ENCODE measurements at regions not wholly inside any gene's neighbourhood (a gene's known extent, or its start where the extent isn't known, plus 50 kb on each side); places are given as distances from the start of the nearest gene placed in this dataset.

DNA sequence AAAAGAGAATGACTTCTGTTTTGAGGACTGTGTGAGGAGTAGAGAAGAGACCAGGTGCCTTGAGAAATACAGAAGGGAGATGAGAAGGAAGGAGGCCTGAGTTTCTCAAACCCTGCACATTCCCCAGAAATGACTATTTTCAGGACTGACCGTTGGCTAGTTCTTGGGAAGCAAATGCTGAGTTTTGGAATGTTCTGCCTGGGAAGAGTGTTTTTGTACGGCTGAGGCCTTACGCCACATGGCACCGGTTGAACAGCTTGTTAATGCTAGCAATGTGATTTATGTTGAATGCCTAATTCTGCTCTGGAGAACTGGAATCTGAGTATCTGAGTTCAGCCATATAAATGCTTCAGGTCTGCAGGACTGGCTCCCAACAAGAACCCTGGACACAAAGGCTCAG is 152.7 kb upstream of the ADAMTS16 start:
- DNase-seq: no peak

DNA sequence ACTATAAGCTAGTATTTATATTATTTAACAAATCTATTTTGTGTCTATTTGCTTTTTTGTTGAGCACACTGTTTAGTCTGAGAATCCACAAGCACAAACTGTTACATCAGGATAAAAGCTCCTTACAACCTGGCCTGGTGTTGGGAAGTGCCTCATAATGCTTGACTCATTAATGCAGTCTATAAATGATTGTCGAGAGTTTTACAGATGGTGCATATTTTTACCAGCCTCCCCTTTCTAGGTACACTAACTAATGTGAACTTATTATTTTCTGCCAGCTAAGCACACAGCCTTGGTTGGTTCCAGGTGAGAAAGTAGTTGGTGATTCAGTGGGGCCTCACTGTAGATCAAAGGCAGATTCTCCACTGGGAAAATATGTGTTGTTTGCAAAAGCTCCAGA is 151.0 kb upstream of the ADAMTS16 start:
- no peak for DNase-seq

DNA sequence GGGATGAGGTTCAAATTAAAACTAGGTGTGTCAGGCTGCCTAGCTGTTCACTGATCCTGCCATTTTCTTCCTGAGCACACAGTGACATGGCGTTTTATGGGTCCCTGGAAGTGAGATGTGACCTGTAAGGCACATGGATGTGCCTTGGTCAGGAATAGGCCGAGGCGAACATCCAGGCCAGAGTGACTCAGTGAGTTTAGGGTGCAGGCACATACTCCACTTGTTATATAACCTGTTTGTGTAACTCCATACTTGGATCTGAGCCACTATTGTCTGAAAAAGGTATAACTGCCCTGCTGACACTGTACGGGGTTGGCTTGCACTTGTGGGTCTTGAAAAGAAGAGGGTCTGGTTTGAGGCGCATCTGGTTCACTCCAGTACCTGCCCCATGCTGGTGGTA is 150.1 kb upstream of the ADAMTS16 start:
- no peak for DNase-seq

- no peak for DNase-seq
Observed at GRCh38 chr5:4990462-4990861, 149.7 kb upstream of the ADAMTS16 start.

- DNase-seq: no peak
Observed at GRCh38 chr5:4991925-4992324, 148.2 kb upstream of the ADAMTS16 start.

DNA sequence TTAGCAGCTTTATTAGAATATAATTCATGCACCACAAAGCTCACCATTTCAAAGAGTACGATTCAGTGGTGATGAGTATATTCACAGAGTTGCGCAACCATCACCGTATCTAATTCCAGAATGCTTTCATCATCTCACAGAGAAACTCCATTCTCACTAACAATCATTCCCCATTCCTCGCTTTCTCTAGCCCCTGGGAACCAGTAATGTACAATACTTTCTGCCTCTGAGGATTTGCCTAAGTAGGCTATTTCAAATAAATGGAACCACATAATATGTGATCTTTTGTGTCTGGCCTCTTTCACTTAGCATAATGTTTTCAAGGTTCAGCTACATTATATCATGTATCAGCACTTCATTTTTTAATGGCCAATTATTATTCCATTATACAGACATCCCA is 145.1 kb upstream of the ADAMTS16 start:
- no peak for DNase-seq

DNA sequence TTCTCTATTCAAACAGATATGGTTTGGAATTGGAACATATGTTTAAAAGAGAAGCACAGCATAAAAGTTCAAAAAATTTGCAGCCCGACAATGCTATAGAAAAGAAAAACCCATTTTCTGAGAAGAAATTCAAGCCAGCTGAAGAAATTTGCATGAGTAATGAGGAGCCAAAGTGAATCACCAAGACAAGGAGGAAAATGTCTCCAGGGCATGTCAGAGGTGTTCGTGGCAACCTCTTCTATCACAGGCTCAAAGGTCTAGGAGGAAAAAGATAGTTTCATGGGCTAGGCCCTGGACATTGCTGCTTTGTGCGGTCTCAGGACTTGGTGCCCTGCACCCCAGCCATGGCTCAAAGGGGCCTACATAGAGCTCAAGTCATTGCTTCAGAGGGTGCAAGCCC is 134.8 kb upstream of the ADAMTS16 start:
- no peak for DNase-seq

GRCh38 chr5:5006548-5006947 is 133.6 kb upstream of the ADAMTS16 start:
- DNase-seq: no peak

DNA sequence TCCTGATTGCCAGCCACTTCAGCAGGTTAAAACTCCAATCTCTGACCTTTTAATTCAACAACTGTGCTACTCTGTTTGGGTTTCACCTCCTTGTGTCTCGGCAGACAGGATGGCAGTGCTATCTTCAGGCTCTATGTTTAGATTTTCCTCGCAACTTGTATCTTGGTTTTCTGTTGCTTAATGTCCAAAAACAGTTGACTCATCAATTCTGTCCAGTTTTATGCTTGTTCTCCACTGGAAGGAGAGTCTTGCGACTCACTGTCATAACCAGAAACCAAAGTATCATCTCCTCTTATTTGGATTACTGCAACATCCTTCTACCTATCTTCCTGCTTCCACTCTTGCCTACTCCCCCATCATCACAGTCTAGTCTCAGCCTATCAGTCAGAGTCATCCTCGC is 130.9 kb upstream of the ADAMTS16 start:
- no peak for DNase-seq

GRCh38 chr5:5011151-5011550 is 129.0 kb upstream of the ADAMTS16 start:
- no peak for DNase-seq

- no peak for DNase-seq
Observed at GRCh38 chr5:5014586-5015235, 125.4 kb upstream of the ADAMTS16 start.

- DNase-seq: no peak
Observed at GRCh38 chr5:5017827-5018577, 122.1 kb upstream of the ADAMTS16 start.

GRCh38 chr5:5018578-5018970 is 121.6 kb upstream of the ADAMTS16 start:
- no peak for DNase-seq

- no peak for DNase-seq
Observed at GRCh38 chr5:5021436-5021835, 118.7 kb upstream of the ADAMTS16 start.

DNA sequence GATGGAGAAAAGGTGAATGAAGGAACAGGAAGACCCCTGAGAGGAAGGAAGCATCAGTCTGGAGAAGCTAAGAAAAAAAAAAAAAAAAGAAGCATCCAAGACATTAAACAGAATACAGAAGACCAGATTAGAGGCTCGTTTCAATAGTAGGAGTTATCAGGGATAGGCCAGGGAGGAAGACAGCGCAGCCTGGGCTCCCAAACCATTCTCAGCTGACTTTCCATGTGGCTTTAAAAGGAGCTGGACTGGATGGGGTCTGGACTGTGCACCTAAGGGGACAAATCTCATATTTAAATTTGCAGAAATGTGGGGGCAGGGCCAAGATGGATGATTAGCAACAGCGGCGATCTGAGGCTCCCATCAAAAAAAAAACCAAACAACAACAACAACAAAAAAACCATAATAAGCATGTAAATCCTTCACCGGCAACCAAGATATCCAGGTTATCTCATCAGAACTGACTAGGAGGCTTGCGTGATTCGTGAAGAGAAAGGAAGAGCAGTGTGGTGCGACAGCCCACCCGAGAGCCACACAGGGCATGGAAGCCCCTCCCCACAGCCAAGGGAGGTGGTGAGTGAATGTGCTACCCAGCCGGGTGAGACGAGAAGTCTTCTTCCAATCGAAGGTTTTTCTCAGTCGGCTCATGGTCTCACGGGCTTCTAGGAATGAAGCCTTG is 114.9 kb upstream of the ADAMTS16 start:
- no peak for DNase-seq

- DNase-seq: no peak
Observed at GRCh38 chr5:5025774-5026408, 114.2 kb upstream of the ADAMTS16 start.

DNA sequence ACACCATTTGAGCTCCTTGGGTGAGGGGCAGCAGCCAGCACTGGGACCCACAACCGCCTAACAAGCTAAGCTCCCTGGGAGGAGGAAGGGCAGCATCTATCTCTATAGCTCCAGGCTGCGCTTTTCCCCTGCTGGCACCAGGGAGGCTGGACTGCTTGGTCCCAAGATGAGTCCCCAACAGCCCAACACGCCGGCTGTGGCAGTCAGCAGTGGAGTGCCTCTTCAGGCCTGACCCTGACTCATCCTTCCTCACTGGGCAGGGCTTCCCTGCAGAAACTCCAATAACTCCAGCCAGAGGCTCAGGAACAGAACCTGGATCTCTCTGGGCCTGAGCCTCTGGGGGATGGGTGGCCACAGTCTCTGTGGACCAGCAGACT is 113.7 kb upstream of the ADAMTS16 start:
- no peak for DNase-seq

DNA sequence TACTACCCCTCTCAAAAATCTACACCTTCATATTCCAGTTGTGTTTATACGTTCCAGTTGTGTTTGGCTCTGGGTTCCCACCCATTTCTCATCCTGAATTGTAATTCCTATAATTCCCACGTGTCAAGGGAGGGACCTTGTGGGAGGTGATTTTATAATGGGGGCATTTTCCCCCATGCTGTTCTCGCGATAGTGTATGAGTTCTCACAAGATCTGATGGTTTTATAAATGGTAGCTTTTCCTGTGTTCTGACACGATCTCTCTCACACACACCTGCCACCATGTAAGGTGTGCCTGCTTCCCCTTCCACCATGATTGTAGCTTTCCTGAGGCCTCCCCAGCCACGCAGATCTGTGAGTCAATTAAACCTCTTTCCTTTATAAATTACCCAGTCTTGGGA is 108.5 kb upstream of the ADAMTS16 start:
- DNase-seq: no peak

GRCh38 chr5:5037674-5038073 is 102.5 kb upstream of the ADAMTS16 start:
- DNase-seq: no peak

- DNase-seq: no peak
Observed at GRCh38 chr5:5039918-5040317, 100.2 kb upstream of the ADAMTS16 start.

DNA sequence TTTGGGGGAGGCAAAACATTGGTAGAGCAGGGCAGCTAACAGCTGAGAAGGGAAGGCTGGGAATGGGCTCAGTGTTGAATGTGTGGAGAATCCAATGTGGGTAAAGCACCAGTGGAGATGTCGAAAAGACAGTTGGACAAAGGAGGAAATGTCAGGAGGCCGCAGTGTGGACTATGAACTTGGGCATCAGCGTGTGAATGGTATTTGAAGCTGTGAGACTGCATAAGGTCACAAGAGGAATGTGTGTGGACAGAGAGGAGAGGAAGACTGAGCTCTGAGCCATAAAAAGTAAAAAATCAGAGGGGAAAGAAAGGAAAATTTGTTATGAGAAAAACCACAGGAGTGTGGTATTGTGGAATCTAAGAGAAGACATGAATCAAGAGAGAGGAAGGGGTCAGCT is 99.4 kb upstream of the ADAMTS16 start:
- DNase-seq: no peak

DNA sequence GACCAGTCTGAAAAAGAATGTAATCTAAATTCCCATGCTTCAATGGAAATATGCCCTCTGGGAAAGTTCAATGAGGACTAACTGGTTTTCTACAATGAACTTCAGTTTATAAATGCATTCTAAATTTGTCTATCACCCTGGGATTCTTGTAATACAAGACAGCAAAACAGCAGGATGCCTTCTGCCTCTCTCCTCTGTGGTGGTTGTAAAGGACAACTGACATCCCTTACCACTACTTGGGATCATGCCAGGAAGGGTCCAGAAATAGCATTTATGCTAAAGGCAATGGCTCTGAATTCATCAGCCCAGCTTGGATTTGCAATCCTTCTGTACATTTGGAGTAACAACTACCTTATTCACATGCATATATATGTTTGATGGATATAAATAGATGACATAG is 97.3 kb upstream of the ADAMTS16 start:
- no peak for DNase-seq

DNA sequence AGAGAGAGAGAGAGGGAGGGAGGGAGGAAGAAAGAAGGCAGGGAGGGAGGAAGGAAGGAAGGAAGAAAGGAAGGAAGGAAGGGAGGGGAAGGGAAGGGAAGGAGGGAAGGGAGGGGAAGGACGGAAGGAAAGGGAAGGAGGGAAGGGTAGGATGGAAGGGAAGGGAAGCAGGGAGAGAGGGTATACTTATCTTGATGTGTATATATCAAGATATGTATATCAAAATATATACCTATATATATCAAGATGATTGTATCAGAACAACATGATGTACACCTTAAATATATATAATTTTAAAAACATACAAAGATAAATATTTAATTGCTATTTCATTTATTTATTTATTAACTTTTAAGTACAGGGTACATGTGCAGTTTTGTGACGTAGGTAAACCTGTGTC is 96.8 kb upstream of the ADAMTS16 start:
- DNase-seq: no peak

All from activated CD4-positive, CD25-positive, alpha-beta regulatory T cell (primary cell).